A549 (cell line): ENCODE measurements at regions not wholly inside any gene's neighbourhood (a gene's known extent, or its start where the extent isn't known, plus 50 kb on each side); places are given as distances from the start of the nearest gene placed in this dataset.

Experiments used
- ATAC-seq, 2 experiments: fragments of 200-7000 bp in 1 of 2; fragments of >200 bp in 1 of 2; cut with Nextera tagmentation in 1 of 2; cut with Tn5 transposase in 1 of 2; 3 replicates each; pipeline versions ENCODE4 v1.8.0 to v1.9.1; 2018 to 2020; ENCODE audit warnings: mild to moderate bottlenecking in 1 of 2, moderate library complexity in 1 of 2
- CTCF ChIA-PET: fragments of 300-600 bp; sonication (Branson Sonifier 250); formaldehyde crosslinking; extraction: SDS; loops from one replicate; lab custom pipeline; 2021; ENCODE audit warnings: antibody characterized with exemption, inconsistent platforms; lab: Yijun Ruan, JAX
- POLR2A ChIA-PET: fragments of 350-600 bp; formaldehyde crosslinking; extraction: SDS; loops from one replicate; lab custom pipeline; 2021; ENCODE audit warnings: antibody characterized with exemption, inconsistent platforms; lab: Yijun Ruan, JAX
- DNase-seq, 2 experiments: peaks; one replicate each; pipeline versions ENCODE4 v3.0.0 to v3.0.0-alpha.2; 2011 to 2016; ENCODE audit warnings: low read depth in 1 of 2, low spot score in 1 of 2
- FAIRE-seq: peaks from 2 replicates; lab custom pipeline; 2011; peaks lifted over from hg19 to GRCh38; lab: Jason Lieb, UNC
- H3K27ac ChIP-seq, 2 experiments: fragments of >200 bp; sonication (Bioruptor Twin); formaldehyde crosslinking; 3 replicates each; pipeline ENCODE4 v1.5.1; 2016 to 2017
- H3K4me1 ChIP-seq: fragments of >200 bp; sonication (Bioruptor Twin); formaldehyde crosslinking; 3 replicates; pipeline ENCODE4 v1.6.1; 2016
- H3K4me2 ChIP-seq: fragments of >200 bp; sonication (Bioruptor Twin); formaldehyde crosslinking; 3 replicates; pipeline ENCODE4 v1.6.1; 2016
- H3K4me3 ChIP-seq: fragments of >200 bp; sonication (Bioruptor Twin); formaldehyde crosslinking; 3 replicates; pipeline ENCODE4 v1.5.1; 2016
- H3K9me3 ChIP-seq: fragments of >200 bp; sonication (Bioruptor Twin); formaldehyde crosslinking; 3 replicates; pipeline ENCODE4 v1.6.1; 2016
- BCL3 ChIP-seq: fragments of >200 bp; sonication (Bioruptor Twin); formaldehyde crosslinking; IDR thresholded peaks from 3 replicates; pipeline ENCODE4 v1.6.1; 2016
- BHLHE40 ChIP-seq: IDR thresholded peaks from 2 replicates; pipeline ENCODE4 v1.6.1; 2012; ENCODE audit warnings: low read depth, low read length, inconsistent platforms
- EHF ChIP-seq: fragments of 250-450 bp; sonication (Bioruptor Pico); IDR thresholded peaks from 2 replicates; pipeline ENCODE4 v1.5.0; 2020; ENCODE audit warnings: mild to moderate bottlenecking
- ELK1 ChIP-seq: fragments of 150-350 bp; IDR thresholded peaks from 2 replicates; pipeline ENCODE4 v1.6.1; 2014; ENCODE audit warnings: low read depth, mild to moderate bottlenecking, low read length
- ESRRA ChIP-seq: fragments of 150-350 bp; IDR thresholded peaks from 2 replicates; pipeline ENCODE4 v1.6.1; 2014; ENCODE audit warnings: mild to moderate bottlenecking, low read length, borderline replicate concordance
- FOSB ChIP-seq: fragments of 250-450 bp; sonication (Bioruptor Pico); IDR thresholded peaks from 2 replicates; pipeline ENCODE4 v1.5.0; 2020; ENCODE audit warnings: mild to moderate bottlenecking, moderate library complexity
- FOXS1 ChIP-seq: fragments of 250-450 bp; sonication (Bioruptor Pico); IDR thresholded peaks from 2 replicates; pipeline ENCODE4 v1.5.0; 2020; ENCODE audit warnings: mild to moderate bottlenecking, moderate library complexity
- HES2 ChIP-seq: fragments of >200 bp; sonication (Bioruptor Twin); formaldehyde crosslinking; IDR thresholded peaks from 2 replicates; pipeline ENCODE4 v1.6.1; 2016
- HMGXB4 ChIP-seq: fragments of 250-450 bp; sonication (Bioruptor Pico); IDR thresholded peaks from 2 replicates; pipeline ENCODE4 v1.5.0; 2021; ENCODE audit warnings: mild to moderate bottlenecking, moderate library complexity, borderline replicate concordance
- HOXA7 ChIP-seq: fragments of 250-450 bp; sonication (Bioruptor Pico); IDR thresholded peaks from 2 replicates; pipeline ENCODE4 v1.5.0; 2020; ENCODE audit warnings: mild to moderate bottlenecking, moderate library complexity
- HOXB13 ChIP-seq: fragments of 250-450 bp; sonication (Bioruptor Pico); IDR thresholded peaks from 2 replicates; pipeline ENCODE4 v1.5.0; 2020; ENCODE audit warnings: low read depth, mild to moderate bottlenecking, moderate library complexity
- KDM1A ChIP-seq: fragments of 200-600 bp; sonication (generic); IDR thresholded peaks from 2 replicates; pipeline ENCODE4 v1.6.1; 2016; ENCODE audit warnings: low read depth, mild to moderate bottlenecking
- MAFK ChIP-seq: fragments of 450-650 bp; IDR thresholded peaks from 2 replicates; pipeline ENCODE4 v1.6.1; 2014; ENCODE audit not compliant: partially characterized antibody
- MYC ChIP-seq: IDR thresholded peaks from 2 replicates; pipeline ENCODE4 v1.6.1; 2012; ENCODE audit warnings: mild to moderate bottlenecking, inconsistent platforms, low read length, improper control_type of control experiment, borderline replicate concordance
- NFE2L2 ChIP-seq: fragments of 150-350 bp; conservative IDR thresholded peaks from 2 replicates; pipeline ENCODE4 v1.6.1; 2014; ENCODE audit warnings: low read length
- NR3C1 ChIP-seq: fragments of >200 bp; sonication (Bioruptor Twin); formaldehyde crosslinking; IDR thresholded peaks from 3 replicates; pipeline ENCODE4 v1.6.1; 2017
- PHF8 ChIP-seq: fragments of 200-600 bp; sonication (generic); IDR thresholded peaks from 2 replicates; pipeline ENCODE4 v1.6.1; 2016; ENCODE audit warnings: low read depth, mild to moderate bottlenecking, antibody characterized with exemption, moderate library complexity, borderline replicate concordance
- POLR2A ChIP-seq: IDR thresholded peaks from 2 replicates; pipeline ENCODE4 v1.6.1; 2012; ENCODE audit warnings: mild to moderate bottlenecking, low read length
- POLR2AphosphoS2 ChIP-seq: conservative IDR thresholded peaks from 2 replicates; pipeline ENCODE4 v1.6.1; 2012; ENCODE audit warnings: low read length, improper control_type of control experiment, inconsistent platforms
- RARB ChIP-seq: fragments of 250-450 bp; sonication (Bioruptor Pico); IDR thresholded peaks from 2 replicates; pipeline ENCODE4 v1.8.0; 2021; ENCODE audit warnings: mild to moderate bottlenecking, moderate library complexity
- REST ChIP-seq: fragments of 200-600 bp; sonication (generic); IDR thresholded peaks from 2 replicates; pipeline ENCODE4 v1.6.1; 2016; ENCODE audit warnings: antibody characterized with exemption, mild to moderate bottlenecking, moderate library complexity
- SREBF2 ChIP-seq: fragments of 450-650 bp; IDR thresholded peaks from 2 replicates; pipeline ENCODE4 v1.6.1; 2014; ENCODE audit warnings: mild to moderate bottlenecking, moderate library complexity
- TFCP2L1 ChIP-seq: fragments of 250-450 bp; sonication (Bioruptor Pico); IDR thresholded peaks from 2 replicates; pipeline ENCODE4 v1.5.0; 2021; ENCODE audit warnings: mild to moderate bottlenecking
- ZNF302 ChIP-seq: fragments of 250-450 bp; sonication (Bioruptor Pico); IDR thresholded peaks from 2 replicates; pipeline ENCODE4 v1.9.0; 2021; ENCODE audit warnings: inconsistent platforms, mild to moderate bottlenecking, moderate library complexity
- ZSCAN20 ChIP-seq: fragments of 250-450 bp; sonication (Bioruptor Pico); IDR thresholded peaks from 2 replicates; pipeline ENCODE4 v1.8.0; 2022; ENCODE audit warnings: mild to moderate bottlenecking, moderate library complexity
- WGBS: methylation state at CpG from one replicate; pipeline ENCODE4 v1.1.6; 2017; ENCODE audit errors: missing lambda C conversion rate; 5-methylcytosine and 5-hydroxymethylcytosine counted together

DNA sequence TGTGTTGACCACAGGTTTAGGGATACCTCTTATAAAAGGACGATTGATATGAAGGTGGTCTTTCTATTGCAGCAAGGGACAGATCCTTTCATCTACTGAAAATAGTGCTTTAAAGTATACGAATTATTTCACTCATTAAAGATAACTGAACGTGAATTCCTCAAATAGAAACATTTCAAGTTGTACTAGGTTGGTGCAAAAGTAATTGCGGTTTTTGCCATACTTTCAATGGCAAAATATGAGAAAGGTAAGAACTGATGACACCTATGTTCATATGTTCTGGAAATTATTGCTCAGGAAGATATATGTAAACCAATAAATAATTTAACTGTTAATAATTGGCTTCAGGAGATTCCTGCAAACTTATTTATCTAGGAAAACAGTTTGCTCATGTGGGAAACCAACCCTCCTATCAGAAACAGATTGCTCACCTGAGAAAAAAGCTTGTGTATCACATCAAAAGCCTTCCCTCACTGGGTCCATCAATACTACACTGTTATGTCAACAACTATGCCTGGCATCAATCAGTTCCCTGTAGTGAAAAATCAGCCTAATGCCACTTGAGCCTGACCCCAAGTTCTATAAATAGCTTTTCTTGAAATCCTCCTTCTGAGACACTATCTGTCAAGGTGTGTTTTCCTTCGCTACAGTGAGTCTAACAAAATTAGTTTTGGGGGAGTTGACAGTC is 81.5 kb upstream of the ACSL3 start:
- Histone ChIP-seq H3K9me3 (no peaks in the 10 kb centered on the region), H3K27ac (no peak overlapping the region), H3K4me2 (no peak overlapping the region), H3K4me1 (peaks cover 17% of the 10 kb centered on the region), H3K4me3 (no peak overlapping the region)
- ChIA-PET CTCF (interaction anchor here (1.0 kb wide), 1 partner anchor 29 kb away, joined by 3 read pairs; no protein-coding TSS in a partner anchor), POLR2A (no interaction called here)
- ATAC-seq (no peak), FAIRE-seq (no peak), DNase-seq (no peak)
- 50% methylated on average over 5 of the region's 5 CpGs for WGBS
- no peak for TF ChIP-seq NR3C1
- no peak for TF ChIP-seq MAFK
- no peak for TF ChIP-seq HMGXB4 (CRISPR knock-in tag)
- TF ChIP-seq EHF: no peak
- no peak for TF ChIP-seq BCL3
- TF ChIP-seq PHF8: no peak
- TF ChIP-seq BHLHE40: no peak
- TF ChIP-seq HOXB13 (CRISPR knock-in tag): no peak
- TF ChIP-seq HOXA7: no peak
- TF ChIP-seq ESRRA: no peak
- TF ChIP-seq SREBF2: no peak
- TF ChIP-seq POLR2A: no peak
- no peak for TF ChIP-seq REST
- TF ChIP-seq MYC: no peak
- no peak for TF ChIP-seq POLR2AphosphoS2

- ChIA-PET CTCF (interaction anchor here (1.0 kb wide), 1 partner anchor 28 kb away, joined by 3 read pairs; no protein-coding TSS in a partner anchor), POLR2A (no interaction called here)
- DNase-seq (no peak), FAIRE-seq (no peak)
- 78% methylated on average over 4 of the region's 4 CpGs for WGBS
- H3K9me3 ChIP-seq: no peaks in the 10 kb centered on the region; the same call in 2 of the 3 replicates
- peaks cover 13% of the 10 kb centered on the region for H3K4me1 ChIP-seq
- no peak overlapping the region for H3K4me3 ChIP-seq
- H3K4me2 ChIP-seq: no peak overlapping the region
- no peak overlapping the region for H3K27ac ChIP-seq
- TF ChIP-seq ZSCAN20 (CRISPR knock-in tag): no peak
- no peak for TF ChIP-seq RARB (CRISPR knock-in tag)
- TF ChIP-seq ESRRA: no peak
- TF ChIP-seq ELK1: no peak
- TF ChIP-seq KDM1A: no peak
- TF ChIP-seq ZNF302: no peak
- TF ChIP-seq TFCP2L1 (CRISPR knock-in tag): no peak
- TF ChIP-seq NFE2L2: no peak
- TF ChIP-seq MYC: no peak
- TF ChIP-seq BHLHE40: no peak
- no peak for TF ChIP-seq FOXS1 (CRISPR knock-in tag)
- no peak for TF ChIP-seq FOSB (CRISPR knock-in tag)
- no peak for TF ChIP-seq HES2
- TF ChIP-seq, all 56 proteins: peak for 0
- ATAC-seq: no peak
Observed at GRCh38 chr2:222780051-222780450, 80.8 kb upstream of the ACSL3 start.
